ENCODE measurements at regions not wholly inside any gene's neighbourhood (a gene's known extent, or its start where the extent isn't known, plus 50 kb on each side); places are given as distances from the start of the nearest gene placed in this dataset.
"Not testable (repeated sequence)": the region's sequence is repeated elsewhere in the genome, so short reads cannot be mapped to it uniquely, and the experiment has no call there.

DNA sequence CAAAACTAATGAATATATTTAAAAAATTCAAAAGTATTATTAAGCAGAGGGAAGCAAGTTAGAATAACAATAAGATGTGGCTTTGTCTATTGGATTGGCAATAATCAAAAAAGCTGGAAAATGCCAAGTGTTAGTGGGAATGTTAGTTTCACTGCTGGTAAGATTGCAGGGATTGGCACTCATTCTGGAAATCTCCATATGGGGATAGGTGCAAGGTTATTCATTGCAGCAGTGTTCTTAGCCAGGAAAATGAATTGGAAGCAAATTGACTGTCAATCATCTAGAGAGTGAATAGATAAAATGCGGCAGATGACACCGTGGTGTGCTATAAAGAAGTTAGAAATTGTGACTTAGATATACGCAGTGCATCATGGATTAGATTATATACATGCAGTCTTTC lies 1615.5 kb upstream of the PCDH7 start:
- Mint-ChIP-seq H3K4me1 (ENCODE audit: low read depth, unreplicated experiment) (no peaks in the 10 kb centered on the region), H3K27ac (ENCODE audit: unreplicated experiment) (no peak overlapping the region), H3K9me3 (ENCODE audit: unreplicated experiment) (no peaks in the 10 kb centered on the region), H3K4me3 (ENCODE audit: unreplicated experiment) (no peak overlapping the region), H3K36me3 (ENCODE audit: low read depth, unreplicated experiment) (no peaks in the 10 kb centered on the region), H3K27me3 (ENCODE audit: low read depth, unreplicated experiment) (no peaks in the 10 kb centered on the region)
- Histone ChIP-seq H3K9ac (ENCODE audit: low read length) (no peak overlapping the region), H4K20me1 (ENCODE audit: insufficient read depth, low read length) (no peaks in the 10 kb centered on the region), H3K27me3 (ENCODE audit: insufficient read depth, low read length) (no peaks in the 10 kb centered on the region), H3K36me3 (ENCODE audit: insufficient read depth, low read length) (no peaks in the 10 kb centered on the region), H3K4me3 (ENCODE audit: insufficient read depth, low read depth, low read length) (no peak overlapping the region), H3K4me1 (ENCODE audit: insufficient read depth, low read length) (no peaks in the 10 kb centered on the region), H3K79me2 (ENCODE audit: insufficient read depth, low read length) (no peaks in the 10 kb centered on the region), H2AFZ (ENCODE audit: low read depth, low read length) (no peak overlapping the region), H3K9me3 (ENCODE audit: insufficient read depth, low read depth, low read length) (no peaks in the 10 kb centered on the region), H3K27ac (ENCODE audit: low read depth, low read length) (no peak overlapping the region), H3K4me2 (ENCODE audit: low read length) (no peak overlapping the region)
- FAIRE-seq (no peak), DNase-seq (ENCODE audit: low read depth) (no peak)
- no peak for TF ChIP-seq EZH2 (IDR thresholded peaks at IDR 0.05; ENCODE audit: insufficient read depth, low read length)

DNA sequence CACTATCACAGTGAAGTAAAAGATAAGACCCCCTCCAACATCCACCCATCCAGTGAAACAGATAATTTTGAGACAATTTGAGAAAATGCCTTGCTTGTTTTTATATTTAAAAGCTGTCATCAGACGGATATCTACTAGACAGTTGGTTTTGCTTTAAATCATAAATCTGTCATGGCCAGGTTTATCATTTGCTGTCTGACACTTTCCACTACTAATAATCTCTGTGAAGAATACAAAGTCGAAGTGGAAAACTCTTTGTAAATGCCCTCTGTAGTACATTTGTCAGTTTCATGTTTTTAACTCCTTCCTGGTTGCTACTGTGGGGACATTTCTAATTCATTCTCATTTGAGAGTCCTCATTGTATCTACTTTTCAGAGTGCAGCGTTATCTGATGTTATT lies 1606.2 kb upstream of the PCDH7 start:
- Histone ChIP-seq H3K4me1 (ENCODE audit: insufficient read depth, low read length) (no peaks in the 10 kb centered on the region), H2AFZ (ENCODE audit: low read depth, low read length) (no peak overlapping the region), H3K4me3 (ENCODE audit: insufficient read depth, low read depth, low read length) (no peak overlapping the region), H4K20me1 (ENCODE audit: insufficient read depth, low read length) (no peaks in the 10 kb centered on the region), H3K4me2 (ENCODE audit: low read length) (no peak overlapping the region), H3K79me2 (ENCODE audit: insufficient read depth, low read length) (no peaks in the 10 kb centered on the region), H3K27ac (ENCODE audit: low read depth, low read length) (no peak overlapping the region), H3K9me3 (ENCODE audit: insufficient read depth, low read depth, low read length) (no peaks in the 10 kb centered on the region), H3K9ac (ENCODE audit: low read length) (no peak overlapping the region), H3K27me3 (ENCODE audit: insufficient read depth, low read length) (no peaks in the 10 kb centered on the region), H3K36me3 (ENCODE audit: insufficient read depth, low read length) (no peaks in the 10 kb centered on the region)
- Mint-ChIP-seq H3K27me3 (ENCODE audit: low read depth, unreplicated experiment) (no peaks in the 10 kb centered on the region), H3K4me1 (ENCODE audit: low read depth, unreplicated experiment) (peaks cover 4% of the 10 kb centered on the region), H3K36me3 (ENCODE audit: low read depth, unreplicated experiment) (no peaks in the 10 kb centered on the region), H3K27ac (ENCODE audit: unreplicated experiment) (no peak overlapping the region), H3K9me3 (ENCODE audit: unreplicated experiment) (no peaks in the 10 kb centered on the region), H3K4me3 (ENCODE audit: unreplicated experiment) (no peak overlapping the region)
- DNase-seq (ENCODE audit: low read depth) (no peak), FAIRE-seq (no peak)
- TF ChIP-seq, protein P1, sequence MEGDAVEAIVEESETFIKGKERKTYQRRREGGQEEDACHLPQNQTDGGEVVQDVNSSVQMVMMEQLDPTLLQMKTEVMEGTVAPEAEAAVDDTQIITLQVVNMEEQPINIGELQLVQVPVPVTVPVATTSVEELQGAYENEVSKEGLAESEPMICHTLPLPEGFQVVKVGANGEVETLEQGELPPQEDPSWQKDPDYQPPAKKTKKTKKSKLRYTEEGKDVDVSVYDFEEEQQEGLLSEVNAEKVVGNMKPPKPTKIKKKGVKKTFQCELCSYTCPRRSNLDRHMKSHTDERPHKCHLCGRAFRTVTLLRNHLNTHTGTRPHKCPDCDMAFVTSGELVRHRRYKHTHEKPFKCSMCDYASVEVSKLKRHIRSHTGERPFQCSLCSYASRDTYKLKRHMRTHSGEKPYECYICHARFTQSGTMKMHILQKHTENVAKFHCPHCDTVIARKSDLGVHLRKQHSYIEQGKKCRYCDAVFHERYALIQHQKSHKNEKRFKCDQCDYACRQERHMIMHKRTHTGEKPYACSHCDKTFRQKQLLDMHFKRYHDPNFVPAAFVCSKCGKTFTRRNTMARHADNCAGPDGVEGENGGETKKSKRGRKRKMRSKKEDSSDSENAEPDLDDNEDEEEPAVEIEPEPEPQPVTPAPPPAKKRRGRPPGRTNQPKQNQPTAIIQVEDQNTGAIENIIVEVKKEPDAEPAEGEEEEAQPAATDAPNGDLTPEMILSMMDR (IDR thresholded peaks at IDR 0.05; ENCODE audit: insufficient read depth, low read depth, low read length) = no peak
- TF ChIP-seq EZH2 (IDR thresholded peaks at IDR 0.05; ENCODE audit: insufficient read depth, low read length) = no peak

DNA sequence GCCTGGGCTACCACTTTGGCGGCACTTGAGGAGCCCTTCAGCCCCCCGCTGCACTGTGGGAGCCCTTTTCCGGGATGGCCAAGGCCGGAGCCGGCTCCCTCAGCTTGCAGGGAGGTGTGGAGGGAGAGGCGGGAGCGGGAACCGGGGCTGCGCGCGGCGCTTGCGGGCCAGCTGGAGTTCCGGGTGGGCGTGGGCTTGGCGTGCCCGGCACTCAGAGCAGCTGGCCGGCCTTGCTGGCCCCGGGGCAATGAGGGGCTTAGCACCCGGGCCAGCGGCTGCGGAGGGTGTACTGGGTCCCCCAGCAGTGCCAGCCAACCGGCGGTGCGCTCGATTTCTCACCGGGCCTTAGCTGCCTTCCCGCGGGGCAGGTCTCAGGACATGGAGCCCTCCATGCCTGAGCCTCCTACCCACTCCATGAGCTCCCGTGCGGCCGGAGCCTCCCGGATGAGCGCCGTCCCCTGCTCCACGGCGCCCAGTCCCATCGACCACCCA lies 1602.9 kb upstream of the PCDH7 start:
- not testable (repeated sequence) for H3K27me3 Mint-ChIP-seq (ENCODE audit: low read depth, unreplicated experiment); H3K9ac ChIP-seq (ENCODE audit: low read length); H3K9me3 ChIP-seq (ENCODE audit: insufficient read depth, low read depth, low read length); H3K36me3 Mint-ChIP-seq (ENCODE audit: low read depth, unreplicated experiment); H3K27ac Mint-ChIP-seq (ENCODE audit: unreplicated experiment); H3K4me1 ChIP-seq (ENCODE audit: insufficient read depth, low read length); H3K27ac ChIP-seq (ENCODE audit: low read depth, low read length); H3K4me1 Mint-ChIP-seq (ENCODE audit: low read depth, unreplicated experiment); H3K4me2 ChIP-seq (ENCODE audit: low read length); H3K4me3 ChIP-seq (ENCODE audit: insufficient read depth, low read depth, low read length); H3K4me3 Mint-ChIP-seq (ENCODE audit: unreplicated experiment); H3K36me3 ChIP-seq (ENCODE audit: insufficient read depth, low read length); H3K9me3 Mint-ChIP-seq (ENCODE audit: unreplicated experiment); H4K20me1 ChIP-seq (ENCODE audit: insufficient read depth, low read length); H3K27me3 ChIP-seq (ENCODE audit: insufficient read depth, low read length); H3K79me2 ChIP-seq (ENCODE audit: insufficient read depth, low read length); H2AFZ ChIP-seq (ENCODE audit: low read depth, low read length); DNase-seq (ENCODE audit: low read depth); FAIRE-seq

DNA sequence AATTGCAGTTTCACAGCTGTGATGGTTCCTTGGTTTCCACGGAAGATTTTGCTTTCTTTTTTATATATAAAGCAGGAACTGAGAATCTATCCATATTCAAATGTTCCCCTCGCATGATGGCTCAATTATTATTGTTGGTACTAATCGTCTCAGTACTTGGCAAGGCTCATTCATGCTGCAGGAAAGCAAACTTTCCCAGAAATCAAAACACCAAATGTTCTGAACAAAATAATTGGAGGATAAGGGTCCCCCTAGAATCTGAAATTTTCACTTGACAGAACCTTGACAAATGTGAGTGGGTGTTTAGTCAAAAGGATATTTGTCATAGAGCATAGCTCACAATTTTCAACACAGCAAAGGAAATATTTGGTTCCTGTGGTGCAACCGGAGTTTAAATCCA lies 1598.6 kb upstream of the PCDH7 start:
- H3K79me2 ChIP-seq (ENCODE audit: insufficient read depth, low read length) = no peaks in the 10 kb centered on the region

More for the DNA sequence above, 1598.6 kb upstream of the PCDH7 start:
- no peak overlapping the region for H3K4me2 ChIP-seq (ENCODE audit: low read length)
- no peak overlapping the region for H3K4me3 ChIP-seq (ENCODE audit: insufficient read depth, low read depth, low read length)
- Mint-ChIP-seq H3K9me3 (ENCODE audit: unreplicated experiment) (no peaks in the 10 kb centered on the region), H3K36me3 (ENCODE audit: low read depth, unreplicated experiment) (no peaks in the 10 kb centered on the region), H3K27ac (ENCODE audit: unreplicated experiment) (no peak overlapping the region), H3K4me3 (ENCODE audit: unreplicated experiment) (no peak overlapping the region), H3K27me3 (ENCODE audit: low read depth, unreplicated experiment) (no peaks in the 10 kb centered on the region), H3K4me1 (ENCODE audit: low read depth, unreplicated experiment) (no peaks in the 10 kb centered on the region)
- no peaks in the 10 kb centered on the region for H3K36me3 ChIP-seq (ENCODE audit: insufficient read depth, low read length)
- H3K27ac ChIP-seq (ENCODE audit: low read depth, low read length) = no peak overlapping the region
- DNase-seq (ENCODE audit: low read depth) (no peak), FAIRE-seq (no peak)
- H3K27me3 ChIP-seq (ENCODE audit: insufficient read depth, low read length) = no peaks in the 10 kb centered on the region
- H3K9ac ChIP-seq (ENCODE audit: low read length) = no peak overlapping the region
- H3K9me3 ChIP-seq (ENCODE audit: insufficient read depth, low read depth, low read length) = no peaks in the 10 kb centered on the region
- no peaks in the 10 kb centered on the region for H4K20me1 ChIP-seq (ENCODE audit: insufficient read depth, low read length)
- no peak overlapping the region for H2AFZ ChIP-seq (ENCODE audit: low read depth, low read length)
- TF ChIP-seq EZH2 (IDR thresholded peaks at IDR 0.05; ENCODE audit: insufficient read depth, low read length) = no peak
- TF ChIP-seq, protein P1 (IDR thresholded peaks at IDR 0.05; ENCODE audit: insufficient read depth, low read depth, low read length) = no peak
- no peaks in the 10 kb centered on the region for H3K4me1 ChIP-seq (ENCODE audit: insufficient read depth, low read length)

Measured in astrocyte (in vitro differentiated cells and primary cell).